HG02642 (cell line): ENCODE measurements at regions not wholly inside any gene's neighbourhood (a gene's known extent, or its start where the extent isn't known, plus 50 kb on each side); places are given as distances from the start of the nearest gene placed in this dataset.

Experiments used
- ATAC-seq: cut with Tn5 transposase; IDR thresholded peaks from one replicate; pipeline ENCODE4 v1.9.1; 2021; ENCODE audit warnings: mild to moderate bottlenecking; ENCODE audit not compliant: unreplicated experiment, poor library complexity

DNA sequence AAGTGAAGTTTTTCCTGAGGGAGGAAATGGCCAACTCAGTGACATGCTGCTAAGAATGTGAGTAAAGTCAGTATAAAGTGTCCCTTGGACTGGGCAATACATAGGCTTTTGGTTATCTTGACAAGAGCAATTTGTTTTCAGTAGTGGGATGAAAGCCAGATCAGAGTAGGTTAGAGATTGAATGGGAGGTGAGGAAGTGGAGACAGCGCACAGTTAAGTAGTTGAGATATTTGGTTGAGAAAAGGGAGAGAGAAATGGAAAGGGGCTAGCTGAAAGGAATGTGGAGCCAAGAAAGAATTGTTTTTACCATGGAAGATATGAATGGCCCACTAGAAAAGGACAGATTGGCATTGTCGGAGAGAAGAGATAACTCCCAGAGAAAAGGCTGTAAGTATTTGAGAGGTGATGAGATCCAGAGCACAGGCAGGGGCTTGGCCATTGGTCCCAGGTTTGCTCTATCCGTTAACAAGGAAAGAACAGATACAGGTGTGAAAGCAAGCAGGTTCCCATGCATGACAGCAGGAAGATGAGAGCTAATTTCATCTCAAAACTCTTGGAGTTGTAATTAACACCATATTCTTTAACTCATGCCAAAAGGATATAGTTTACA, 392.0 kb downstream of the NR2F1-AS1 start:
- no peak for ATAC-seq

DNA sequence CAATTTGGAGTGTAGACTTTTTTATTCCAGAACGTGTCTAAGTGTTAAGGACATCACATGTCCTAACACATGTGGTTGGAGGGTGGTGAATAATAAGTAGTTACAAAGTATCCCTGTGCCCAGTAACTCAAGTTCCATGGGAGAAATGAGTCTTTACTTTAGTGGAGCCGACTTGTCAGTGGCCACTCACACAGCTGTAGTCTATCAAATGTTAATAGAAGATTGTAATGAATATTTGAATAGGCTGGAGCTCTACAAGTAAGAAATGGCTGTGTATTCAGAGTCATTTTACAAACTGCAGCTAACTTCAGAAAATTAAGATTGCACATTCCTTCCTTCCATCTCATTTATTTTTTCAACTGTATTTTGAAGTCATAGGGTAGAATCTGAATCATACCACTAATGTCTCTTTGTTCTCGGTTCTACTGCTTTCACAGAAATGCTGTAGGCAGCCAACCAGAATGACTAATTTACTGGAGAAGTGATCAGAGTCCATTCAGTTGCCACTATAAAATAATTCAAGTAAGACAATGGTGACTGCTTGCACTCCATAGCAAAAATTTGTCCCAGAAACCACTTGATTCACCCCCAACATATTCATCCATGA, 394.8 kb downstream of the NR2F1-AS1 start:
- no peak for ATAC-seq

DNA sequence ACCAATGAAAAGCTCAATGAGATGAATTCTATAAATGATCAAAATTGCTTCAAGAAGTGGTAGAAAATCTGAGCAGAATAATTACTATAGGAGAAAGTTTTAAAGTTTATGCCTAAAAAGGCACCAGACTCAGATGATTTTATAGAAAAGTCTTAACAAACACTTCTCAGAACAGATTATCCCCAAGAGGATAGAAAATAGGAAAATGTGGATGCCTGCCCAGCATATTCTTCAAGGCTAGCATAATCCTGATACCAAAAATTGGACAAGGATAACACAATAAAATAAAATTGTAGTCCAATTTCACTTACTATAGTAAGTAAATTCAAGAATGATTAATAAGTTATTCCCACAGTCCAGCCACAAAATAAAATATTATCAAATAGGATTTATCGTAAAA, 397.0 kb downstream of the NR2F1-AS1 start:
- ATAC-seq = no peak

DNA sequence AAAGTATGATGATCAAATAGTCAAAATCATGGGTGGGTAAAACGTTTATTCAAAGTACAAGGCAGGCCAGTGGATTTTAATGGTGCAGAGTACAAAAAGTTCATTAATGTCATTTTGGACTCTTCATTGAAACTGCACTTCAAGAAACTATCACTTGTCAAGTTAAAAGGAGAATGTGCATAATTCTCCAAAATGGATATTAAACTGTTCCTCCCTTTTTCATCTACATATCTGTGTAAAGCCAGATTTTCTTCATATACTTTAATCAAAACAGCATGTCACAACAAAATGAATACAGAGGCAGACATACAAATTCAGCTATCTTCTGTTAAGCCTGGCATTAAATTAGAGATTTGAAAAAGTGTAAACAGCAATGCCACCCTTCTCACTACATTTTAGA, 401.6 kb downstream of the NR2F1-AS1 start:
- ATAC-seq = no peak

DNA sequence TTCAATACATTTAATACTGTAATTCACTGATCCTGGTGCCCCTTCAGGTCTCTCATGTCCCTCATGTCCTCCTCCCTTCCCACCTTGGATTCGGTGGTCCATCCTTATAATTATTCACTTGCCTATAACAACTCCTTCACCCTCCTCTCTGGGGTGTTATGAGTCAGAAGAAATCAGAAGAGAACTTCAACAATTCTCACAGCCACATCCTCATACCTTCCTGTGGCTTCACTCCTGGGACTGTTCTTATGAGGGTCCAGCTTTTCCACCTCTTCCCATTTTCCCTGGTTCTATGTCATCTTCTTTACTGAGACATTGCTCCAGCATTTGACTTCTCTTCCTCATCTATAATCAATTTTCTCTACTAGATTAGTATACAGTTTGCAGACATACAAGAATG, 406.1 kb downstream of the NR2F1-AS1 start:
- no peak for ATAC-seq

DNA sequence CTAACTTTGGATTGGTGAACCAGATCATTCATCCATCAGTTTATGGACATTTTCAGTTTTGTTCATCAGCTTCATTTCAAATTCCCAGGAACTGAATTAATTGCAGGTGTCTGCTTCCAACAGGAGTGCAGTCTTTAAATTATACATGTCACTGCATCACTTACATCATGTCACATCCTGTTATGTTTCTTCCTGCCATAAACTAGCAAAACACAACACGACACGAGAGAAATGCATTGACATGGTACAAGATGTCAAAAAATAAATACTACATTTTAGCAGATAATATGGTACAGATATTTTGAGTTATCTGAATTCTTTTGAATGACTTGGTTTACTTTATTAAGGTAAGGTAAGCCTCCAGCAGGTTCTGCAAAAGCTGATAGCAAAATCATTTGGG, 415.5 kb downstream of the NR2F1-AS1 start:
- ATAC-seq = no peak

DNA sequence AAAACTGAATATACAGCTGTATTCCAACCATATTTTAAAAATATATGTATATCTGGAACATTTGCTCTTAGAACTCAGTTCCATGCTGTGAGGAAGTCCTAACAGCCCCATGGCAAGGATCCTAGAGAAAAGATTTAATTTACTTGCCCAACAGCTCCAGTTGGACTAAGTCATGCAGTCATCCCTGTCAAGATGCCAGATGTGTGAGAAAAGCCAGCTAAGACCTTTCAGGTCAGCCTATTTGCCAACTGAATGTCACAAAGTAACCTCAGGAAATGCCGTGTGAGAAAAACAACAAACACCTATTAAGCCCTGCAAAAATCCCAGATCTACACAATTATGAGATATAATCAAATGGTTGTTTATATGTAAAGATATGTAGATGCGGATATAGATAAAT, 416.3 kb downstream of the NR2F1-AS1 start:
- no peak for ATAC-seq

DNA sequence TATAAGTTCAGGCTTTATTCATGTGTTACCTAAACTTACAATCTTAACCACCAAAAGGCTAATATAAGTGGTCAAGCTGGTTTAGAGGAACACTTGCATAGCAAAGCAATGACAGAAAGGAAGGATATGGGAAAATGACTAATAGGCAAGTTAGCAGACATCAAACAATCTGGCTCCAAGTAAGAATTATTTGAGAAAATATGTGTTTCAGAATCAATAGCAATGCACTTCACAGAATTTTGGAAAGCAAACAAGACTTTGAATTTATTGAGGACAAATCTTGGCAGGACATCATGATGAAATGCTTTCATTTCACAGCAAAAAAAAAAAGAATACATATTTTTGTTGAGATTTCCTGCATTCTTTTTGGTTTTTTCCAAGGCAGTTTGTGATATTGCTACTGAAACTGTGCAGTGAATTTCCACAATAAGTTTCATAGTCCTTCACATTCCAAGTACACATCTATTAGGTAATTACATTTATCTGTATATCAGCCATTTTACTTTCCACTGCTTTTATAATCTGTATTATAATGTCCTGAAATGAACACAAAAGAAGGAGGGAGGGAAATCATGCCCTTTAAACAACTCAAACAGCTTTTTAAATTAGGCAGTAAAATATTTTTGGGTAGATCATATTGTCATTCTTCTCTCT, 417.9 kb downstream of the NR2F1-AS1 start:
- no peak for ATAC-seq

DNA sequence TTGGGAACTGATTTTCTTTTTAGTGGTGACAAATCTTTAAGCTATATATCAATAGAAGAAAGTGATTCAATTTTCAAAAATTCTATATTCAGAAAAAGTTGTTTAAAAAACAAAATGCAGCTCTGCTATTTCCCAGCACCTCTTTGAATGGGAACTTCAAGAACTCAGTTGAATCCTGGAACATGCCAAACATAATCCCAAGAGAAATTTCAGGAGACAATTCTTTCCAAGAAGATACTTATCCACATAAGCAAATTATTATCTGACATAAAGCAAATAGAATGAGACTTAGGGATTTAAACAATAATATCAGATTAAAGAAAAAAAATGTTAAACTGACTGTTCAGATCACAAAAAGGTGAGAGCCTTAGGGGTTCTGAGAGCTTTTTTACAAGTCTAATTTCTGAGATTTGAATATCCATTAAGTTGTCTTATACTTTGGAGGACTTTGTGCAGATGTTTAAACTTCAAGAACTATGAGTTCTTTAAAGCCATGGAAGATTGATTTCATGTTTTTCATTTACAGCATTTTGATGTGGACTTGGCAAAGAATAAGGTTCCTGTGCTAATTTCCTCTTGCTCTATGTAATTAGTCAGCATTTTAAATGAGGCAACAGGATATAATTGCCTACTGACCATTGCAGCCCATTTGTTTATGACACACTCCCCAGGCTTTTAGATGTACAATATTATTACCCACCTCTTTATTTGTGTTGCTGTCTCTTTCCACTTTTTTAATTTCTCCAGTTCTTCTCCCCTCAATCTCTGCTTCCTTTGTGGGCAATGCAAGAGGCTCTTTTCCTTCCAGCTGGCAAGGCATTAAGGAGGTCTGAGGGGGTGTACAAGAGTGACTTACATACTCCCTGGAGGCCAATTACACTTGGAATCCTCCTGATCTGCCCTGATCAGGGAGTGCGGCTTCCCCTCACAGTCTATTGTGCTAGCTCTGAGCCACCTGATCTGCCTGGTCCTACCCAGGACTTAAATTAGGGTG, 419.1 kb downstream of the NR2F1-AS1 start:
- ATAC-seq = no peak

DNA sequence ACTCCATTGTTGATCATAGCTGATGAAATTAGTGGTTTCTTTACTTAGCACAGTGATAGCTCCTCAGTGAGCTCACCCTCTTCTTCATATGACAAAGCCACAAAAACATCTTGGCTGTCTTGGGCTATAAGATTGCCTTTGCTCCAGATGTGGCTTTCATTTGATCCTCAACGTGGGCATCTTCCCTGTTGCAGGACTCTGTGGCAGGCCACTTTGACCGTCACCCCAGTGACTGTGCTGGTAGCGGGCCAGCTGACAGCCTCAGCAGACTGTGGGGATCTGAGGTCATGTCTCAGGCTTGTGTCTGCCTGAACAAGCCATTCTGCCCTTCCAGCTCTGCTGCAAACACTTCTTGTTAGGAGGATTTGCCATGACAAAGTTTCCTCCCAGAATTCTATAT, 422.2 kb downstream of the NR2F1-AS1 start:
- ATAC-seq = no peak

DNA sequence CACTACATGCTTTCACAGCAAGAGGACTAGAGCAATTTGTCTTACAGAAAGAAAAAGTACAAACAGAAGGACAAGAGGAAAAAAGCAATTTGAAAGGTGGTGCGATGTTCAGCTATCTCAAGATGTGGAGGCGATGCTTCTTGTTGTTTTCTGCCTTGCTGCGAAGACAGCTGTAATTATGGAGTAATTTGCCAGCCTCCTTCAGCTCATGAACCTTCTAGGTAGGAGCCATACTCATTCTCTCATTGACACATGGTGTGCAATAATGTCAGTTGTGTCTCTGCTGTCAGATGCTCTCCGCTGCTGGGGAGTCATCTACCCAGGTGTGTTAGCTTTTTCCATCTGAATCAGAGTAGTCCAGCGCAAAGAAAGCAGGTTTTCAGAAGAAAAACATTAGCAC, 424.5 kb downstream of the NR2F1-AS1 start:
- no peak for ATAC-seq

DNA sequence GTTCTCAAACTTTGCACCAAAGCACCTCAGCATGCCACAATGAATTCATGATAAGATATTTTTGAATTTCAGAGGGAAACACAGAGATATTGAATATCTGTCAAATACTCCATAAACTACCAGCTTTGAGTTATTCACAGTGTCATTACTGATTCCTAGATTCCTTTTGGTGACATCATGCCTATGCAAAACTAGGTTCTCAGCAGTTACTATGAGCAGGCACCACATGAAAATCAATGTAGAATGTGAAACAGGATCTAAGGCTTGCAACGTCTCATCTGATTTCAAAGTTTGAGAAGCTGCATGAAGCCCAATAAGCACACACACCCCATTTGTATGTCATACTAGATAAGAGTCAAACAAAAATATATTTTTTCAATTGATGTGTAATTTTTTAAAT, 426.5 kb downstream of the NR2F1-AS1 start:
- no peak for ATAC-seq

DNA sequence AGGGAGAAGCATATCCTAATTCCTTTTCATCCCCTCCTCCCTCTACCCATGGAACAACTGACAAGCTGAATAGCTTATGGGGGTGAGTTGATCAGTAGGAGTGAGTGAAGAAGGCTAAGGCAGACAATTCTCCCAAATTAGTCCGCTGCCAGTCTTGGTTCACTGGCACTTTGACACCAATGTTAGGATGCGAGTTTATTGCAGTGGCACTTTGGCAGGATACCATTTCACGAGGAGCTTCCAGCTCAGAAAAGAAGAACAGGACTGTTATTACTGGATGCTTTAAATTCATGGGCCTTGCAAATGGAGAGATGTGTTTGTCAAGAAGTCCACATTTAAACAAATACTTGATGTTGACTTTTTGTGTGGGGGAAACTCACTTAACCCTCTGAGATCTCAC, 427.6 kb downstream of the NR2F1-AS1 start:
- no peak for ATAC-seq

DNA sequence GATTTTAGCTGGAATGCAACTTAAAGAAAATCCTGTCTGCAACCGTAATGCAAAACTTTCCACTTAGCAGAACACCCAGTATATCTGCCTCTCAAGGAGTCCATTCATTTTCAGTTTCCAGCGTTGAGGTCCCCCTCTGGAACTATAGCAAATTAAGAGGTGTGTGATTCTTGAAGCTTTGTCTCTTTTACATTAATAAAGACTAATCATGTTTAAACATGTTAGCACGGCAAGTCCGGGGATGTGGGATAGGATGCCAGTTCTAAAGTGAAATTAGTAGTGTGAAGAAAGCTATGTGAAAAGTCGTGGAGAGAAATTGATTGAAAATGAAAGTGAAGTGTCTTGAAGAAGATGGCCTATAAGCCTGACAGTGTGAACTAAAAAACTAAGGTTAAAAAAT, 429.1 kb downstream of the NR2F1-AS1 start:
- no peak for ATAC-seq

DNA sequence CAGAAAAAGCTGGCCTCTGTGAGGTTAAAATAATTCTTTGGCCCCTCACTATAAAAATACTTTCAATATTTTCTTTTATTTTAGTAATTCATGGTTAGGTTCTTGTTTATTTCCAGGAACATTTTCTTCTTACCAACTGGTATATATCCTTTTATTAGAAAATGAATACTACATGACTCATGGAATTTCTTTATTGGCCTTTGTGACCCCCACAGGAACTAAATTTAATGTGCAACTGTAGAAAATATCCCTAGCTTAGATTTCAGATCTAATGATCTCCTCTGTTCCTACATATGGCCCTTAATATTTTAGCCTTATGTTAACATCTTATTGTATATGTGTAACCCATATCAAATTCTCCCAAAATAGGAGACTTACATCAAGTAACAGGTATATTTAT, 429.9 kb downstream of the NR2F1-AS1 start:
- ATAC-seq = no peak

DNA sequence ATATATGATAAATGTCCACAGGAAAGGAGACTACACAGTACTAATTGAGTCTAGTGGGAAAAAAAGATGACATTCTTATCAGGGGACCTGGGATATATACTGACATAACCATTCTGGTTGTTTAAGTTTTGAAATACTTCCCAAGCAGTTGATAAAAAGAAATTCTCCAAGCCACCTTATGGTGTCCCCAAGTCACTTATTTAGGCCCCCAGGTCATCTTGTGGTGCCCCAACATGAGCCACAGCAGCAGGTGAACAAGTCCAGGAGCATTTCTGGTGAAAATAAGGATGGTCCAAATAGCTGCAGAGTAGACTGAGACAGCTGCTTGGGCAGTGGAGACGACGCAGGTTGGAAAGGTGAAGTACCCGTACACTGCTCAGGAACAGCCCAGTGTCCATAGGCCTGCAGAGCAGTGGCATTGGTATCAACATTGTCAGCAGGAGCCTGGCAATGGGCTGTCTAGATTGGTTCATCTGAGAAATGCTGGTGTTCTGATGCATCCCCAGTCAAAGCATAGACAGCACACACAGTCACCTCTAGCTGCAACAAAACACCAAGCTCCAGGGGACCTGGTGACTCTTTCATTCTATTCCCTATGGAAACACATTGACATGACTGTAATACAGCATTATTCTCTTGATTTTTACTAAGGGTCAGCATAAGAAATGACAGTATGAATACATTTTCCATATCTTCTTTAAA, 430.6 kb downstream of the NR2F1-AS1 start:
- no peak for ATAC-seq

DNA sequence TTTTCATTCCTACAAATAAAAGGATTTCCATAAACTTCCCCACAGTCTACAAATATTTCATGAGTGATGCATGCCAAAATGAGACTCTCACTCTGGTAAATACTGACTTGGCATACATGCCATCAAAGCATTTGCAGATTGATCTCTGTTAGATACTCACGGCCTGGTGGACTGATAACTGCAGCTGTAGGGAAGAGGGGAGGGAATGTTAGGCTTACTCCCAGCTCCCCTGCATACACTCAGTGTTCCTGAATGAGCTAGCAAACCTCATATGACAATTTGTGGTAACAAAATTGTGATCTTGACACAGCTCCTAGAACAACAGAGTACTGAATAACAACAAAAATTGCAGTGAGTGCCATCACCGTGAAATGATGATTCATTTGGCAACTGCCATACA, 435.3 kb downstream of the NR2F1-AS1 start:
- no peak for ATAC-seq

DNA sequence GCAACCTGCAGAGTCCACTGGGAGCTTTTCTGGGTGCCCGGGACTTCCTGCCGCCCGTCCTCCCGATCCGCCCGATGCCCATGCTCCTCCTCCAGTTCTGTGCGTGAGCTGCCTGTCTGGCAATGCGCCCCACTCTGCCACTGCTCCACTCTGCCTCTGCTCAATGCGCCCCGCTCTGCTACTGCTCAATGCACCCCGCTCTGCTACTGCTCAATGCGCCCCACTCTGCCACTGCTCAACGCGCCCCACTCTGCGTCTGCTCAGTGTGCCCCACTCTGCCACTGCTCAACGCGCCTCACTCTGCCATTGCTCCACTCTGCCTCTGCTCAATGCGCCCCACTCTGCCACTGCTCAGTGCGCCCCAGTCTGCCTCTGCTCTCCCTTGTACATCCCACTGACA, 436.0 kb downstream of the NR2F1-AS1 start:
- no peak for ATAC-seq

DNA sequence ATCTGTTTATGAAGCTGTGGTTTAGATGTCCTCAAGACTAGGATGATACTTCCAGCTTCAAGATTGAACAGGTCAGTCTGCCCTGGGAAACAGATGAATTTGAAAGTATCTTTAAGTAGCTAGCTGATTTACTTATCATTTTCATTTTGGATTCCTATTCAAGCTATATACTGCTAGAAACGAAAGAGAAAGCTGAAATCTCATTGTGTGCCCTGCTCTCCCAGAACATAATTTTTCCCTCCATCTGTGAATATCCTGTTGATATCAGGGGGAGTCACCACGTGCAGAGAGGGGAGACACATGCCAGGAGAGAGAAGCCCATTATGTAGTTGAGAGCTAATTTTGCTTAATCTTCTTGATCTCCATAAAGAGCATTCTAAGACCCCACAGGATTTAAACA, 439.1 kb downstream of the NR2F1-AS1 start:
- no peak for ATAC-seq
